Nephron (organoid): ENCODE measurements at regions not wholly inside any gene's neighbourhood (a gene's known extent, or its start where the extent isn't known, plus 50 kb on each side); places are given as distances from the start of the nearest gene placed in this dataset.
A peak's percentile ranks its signal among the peaks of the same experiment; 100 is the strongest.

ENCODE experiments used
- H3K27ac Mint-ChIP-seq, 3 experiments: 2 replicates each; pipeline ENCODE4 v1.8.0; 2020; ENCODE audit warnings: mixed read lengths in 3 of 3, mild to moderate bottlenecking in 2 of 3, moderate library complexity in 1 of 3
- H3K27me3 Mint-ChIP-seq: 2 replicates; pipeline ENCODE4 v1.8.0; 2021; ENCODE audit warnings: low read depth, mild to moderate bottlenecking, moderate library complexity, mixed read lengths
- H3K36me3 Mint-ChIP-seq: 2 replicates; pipeline ENCODE4 v1.8.0; 2020; ENCODE audit warnings: low read depth, mixed read lengths
- H3K4me1 Mint-ChIP-seq: 2 replicates; pipeline ENCODE4 v1.8.0; 2020; ENCODE audit warnings: mixed read lengths
- H3K4me3 Mint-ChIP-seq, 3 experiments: 2 replicates each; pipeline ENCODE4 v1.8.0; 2020; ENCODE audit warnings: mild to moderate bottlenecking in 3 of 3, mixed read lengths in 3 of 3, moderate library complexity in 2 of 3
- H3K9me3 Mint-ChIP-seq: 2 replicates; pipeline ENCODE4 v1.8.0; 2020; ENCODE audit warnings: mixed read lengths
- TF ChIP-seq, protein P1 (sequence below), 3 experiments: fragments of 200-600 bp; sonication (generic); IDR thresholded peaks; one replicate each; pipeline ENCODE4 v1.5.0; 2021; ENCODE audit warnings: antibody characterized with exemption in 3 of 3; ENCODE audit not compliant: unreplicated experiment in 3 of 3

DNA sequence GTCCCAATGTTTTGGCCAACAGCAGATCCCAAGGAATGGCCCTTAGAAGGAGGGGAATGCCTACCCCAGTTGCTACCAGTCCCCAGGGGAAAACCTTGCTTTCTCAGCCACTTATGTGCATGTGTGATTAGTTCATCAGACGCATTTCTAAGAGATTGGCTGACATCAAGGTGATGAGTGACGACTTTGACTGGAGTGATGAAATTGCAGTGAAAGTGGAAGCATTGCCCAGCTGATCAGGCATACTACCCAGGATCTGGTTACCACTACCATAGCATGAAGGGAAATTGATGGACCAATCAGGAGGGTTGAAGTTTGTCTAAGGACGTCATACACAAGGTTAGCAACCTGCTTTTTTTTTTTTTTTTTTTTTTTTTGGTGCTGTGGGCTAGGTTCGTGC, 90.3 kb upstream of the ELMO1 start:
- Mint-ChIP-seq H3K4me3 (no peak overlapping the region), H3K9me3 (no peaks in the 10 kb centered on the region), H3K36me3 (no peaks in the 10 kb centered on the region), H3K27ac (no peak overlapping the region), H3K27me3 (peaks cover 4% of the 10 kb centered on the region), H3K4me1 (no peaks in the 10 kb centered on the region)
- TF ChIP-seq, protein P1, sequence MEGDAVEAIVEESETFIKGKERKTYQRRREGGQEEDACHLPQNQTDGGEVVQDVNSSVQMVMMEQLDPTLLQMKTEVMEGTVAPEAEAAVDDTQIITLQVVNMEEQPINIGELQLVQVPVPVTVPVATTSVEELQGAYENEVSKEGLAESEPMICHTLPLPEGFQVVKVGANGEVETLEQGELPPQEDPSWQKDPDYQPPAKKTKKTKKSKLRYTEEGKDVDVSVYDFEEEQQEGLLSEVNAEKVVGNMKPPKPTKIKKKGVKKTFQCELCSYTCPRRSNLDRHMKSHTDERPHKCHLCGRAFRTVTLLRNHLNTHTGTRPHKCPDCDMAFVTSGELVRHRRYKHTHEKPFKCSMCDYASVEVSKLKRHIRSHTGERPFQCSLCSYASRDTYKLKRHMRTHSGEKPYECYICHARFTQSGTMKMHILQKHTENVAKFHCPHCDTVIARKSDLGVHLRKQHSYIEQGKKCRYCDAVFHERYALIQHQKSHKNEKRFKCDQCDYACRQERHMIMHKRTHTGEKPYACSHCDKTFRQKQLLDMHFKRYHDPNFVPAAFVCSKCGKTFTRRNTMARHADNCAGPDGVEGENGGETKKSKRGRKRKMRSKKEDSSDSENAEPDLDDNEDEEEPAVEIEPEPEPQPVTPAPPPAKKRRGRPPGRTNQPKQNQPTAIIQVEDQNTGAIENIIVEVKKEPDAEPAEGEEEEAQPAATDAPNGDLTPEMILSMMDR (IDR thresholded peaks at IDR 0.05; ENCODE audit: unreplicated experiment in 3 of 3) = no peak

DNA sequence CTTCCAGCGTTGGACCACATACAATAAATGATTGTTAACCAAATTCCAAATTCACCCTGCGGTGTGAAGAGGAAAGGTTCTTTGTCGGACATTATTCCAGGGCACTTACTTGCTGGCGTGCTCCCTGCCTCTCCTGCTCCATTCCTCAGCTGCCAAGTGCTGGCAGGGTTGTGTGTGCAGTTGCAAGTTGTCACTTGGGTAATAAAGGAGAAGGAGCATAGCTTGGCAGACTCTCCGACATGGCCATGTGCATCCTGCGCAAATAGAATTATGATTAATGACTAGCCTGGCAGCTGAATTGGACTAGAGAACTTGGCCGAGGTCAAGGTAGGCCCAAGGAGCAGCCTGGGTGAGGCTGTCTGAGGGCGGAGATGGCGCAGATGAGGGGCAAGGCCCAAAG, 92.3 kb upstream of the ELMO1 start:
- TF ChIP-seq, protein P1 (IDR thresholded peaks at IDR 0.05; ENCODE audit: unreplicated experiment in 3 of 3) = no peak
- Mint-ChIP-seq H3K36me3 (no peaks in the 10 kb centered on the region), H3K9me3 (no peaks in the 10 kb centered on the region), H3K27me3 (peaks cover 4% of the 10 kb centered on the region), H3K27ac (no peak overlapping the region), H3K4me3 (no peak overlapping the region), H3K4me1 (peaks cover 8% of the 10 kb centered on the region)

DNA sequence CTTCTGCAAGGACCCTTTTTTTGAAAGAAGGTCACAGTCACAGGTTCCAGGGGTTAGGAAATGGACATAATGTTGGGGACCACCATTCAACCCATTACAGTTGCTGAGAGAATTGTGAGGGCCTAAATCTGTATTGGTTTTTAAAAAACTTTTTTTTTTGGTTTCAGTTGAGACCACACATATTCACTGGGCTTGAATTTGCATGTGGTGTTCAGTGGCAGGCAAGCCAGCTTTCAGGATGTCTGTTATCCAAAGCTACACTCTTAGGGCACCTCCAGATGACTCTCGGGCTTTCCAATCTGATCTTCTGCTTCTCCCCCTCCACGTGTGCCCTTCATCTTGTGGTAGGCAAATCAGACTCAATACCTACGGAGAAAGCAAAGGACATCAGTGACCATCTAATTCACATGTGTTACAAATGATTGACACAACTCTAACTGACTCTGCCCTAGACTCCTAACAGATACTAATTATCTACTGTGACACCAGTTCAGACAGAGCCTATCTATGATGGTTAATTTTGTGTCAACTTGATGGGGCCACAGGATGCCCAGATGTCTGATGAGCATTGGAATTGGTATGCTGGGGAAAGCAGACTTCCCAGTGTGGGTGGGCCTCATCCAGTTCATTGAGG, 93.3 kb upstream of the ELMO1 start:
- H3K9me3 Mint-ChIP-seq = no peaks in the 10 kb centered on the region
- peaks cover 5% of the 10 kb centered on the region for H3K27me3 Mint-ChIP-seq
- no peaks in the 10 kb centered on the region for H3K36me3 Mint-ChIP-seq
- TF ChIP-seq, protein P1 (IDR thresholded peaks at IDR 0.05; ENCODE audit: unreplicated experiment in 3 of 3) = no peak
- H3K4me1 Mint-ChIP-seq = peaks cover 17% of the 10 kb centered on the region
- H3K27ac Mint-ChIP-seq = no peak overlapping the region
- no peak overlapping the region for H3K4me3 Mint-ChIP-seq

DNA sequence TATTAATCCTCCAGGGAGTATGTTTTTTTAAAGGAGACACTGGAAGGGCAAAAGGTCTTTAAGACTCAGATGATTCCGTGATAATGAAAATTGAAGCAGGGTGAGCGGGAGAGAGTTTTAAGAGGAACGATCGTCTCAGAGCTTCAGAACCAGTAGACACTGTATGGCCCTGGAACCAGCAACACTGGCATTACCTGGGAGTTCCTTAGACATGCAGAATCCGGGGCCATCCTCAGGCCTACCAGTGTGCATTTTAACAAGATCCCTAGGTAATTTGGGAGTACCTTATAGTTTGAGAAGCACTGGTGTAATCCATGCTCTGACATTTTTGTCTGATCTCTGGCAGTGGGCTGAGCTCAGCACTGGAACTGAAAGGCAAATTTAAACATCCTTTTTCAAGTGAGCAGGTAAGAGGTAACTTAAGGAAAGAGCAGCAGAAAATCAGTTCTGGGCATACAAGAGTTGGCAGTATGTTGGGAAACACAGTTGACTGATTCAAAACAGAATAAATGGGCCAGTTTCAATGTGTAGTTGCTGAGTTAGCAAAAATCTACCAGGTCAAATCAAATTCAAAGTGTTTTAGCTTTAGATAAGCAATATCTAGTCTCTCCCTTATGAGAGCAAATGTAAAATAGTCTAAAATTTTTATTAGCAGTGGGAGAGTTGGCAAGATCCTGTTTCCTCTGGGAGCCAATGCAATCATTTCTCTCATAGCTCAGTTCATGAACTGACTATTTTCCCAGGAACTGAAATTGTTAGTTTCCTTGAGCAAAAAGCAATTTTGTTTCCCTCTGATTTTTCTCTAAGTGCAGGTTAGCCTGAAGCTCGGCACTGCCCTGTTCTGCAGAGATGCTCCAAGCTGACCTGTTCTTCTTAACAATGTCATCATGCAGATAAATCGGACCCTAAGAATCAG, 97.2 kb upstream of the ELMO1 start:
- TF ChIP-seq, protein P1 (IDR thresholded peaks at IDR 0.05; ENCODE audit: unreplicated experiment in 3 of 3) = no peak
- Mint-ChIP-seq H3K4me1 (peaks cover 35% of the 10 kb centered on the region), H3K27ac (peak overlapping the region; percentile 15 to 83 (median 34)), H3K27me3 (peaks cover 7% of the 10 kb centered on the region), H3K9me3 (no peaks in the 10 kb centered on the region), H3K4me3 (no peak overlapping the region), H3K36me3 (no peaks in the 10 kb centered on the region)

DNA sequence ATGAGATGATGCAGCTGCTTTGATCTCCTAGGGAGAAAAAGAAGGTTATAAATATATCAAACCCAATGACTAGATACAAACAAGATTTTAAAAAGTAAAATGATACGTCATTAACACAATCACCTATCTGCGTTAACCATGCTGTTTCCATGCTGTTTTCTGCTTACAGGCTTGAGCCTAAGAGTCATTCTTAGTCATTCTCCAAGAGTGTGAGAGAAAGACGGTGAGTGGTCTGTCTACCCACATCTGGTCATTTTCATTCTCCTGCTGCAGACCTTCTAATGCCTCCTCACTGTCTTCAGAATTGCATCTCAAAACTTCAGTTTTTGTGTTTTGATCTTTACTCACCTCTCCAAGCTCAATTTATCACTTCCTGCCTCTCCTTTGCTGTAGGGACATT, 98.0 kb upstream of the ELMO1 start:
- no peaks in the 10 kb centered on the region for H3K36me3 Mint-ChIP-seq
- H3K27me3 Mint-ChIP-seq = peaks cover 7% of the 10 kb centered on the region
- H3K9me3 Mint-ChIP-seq = no peaks in the 10 kb centered on the region
- H3K4me1 Mint-ChIP-seq = peaks cover 35% of the 10 kb centered on the region
- TF ChIP-seq, protein P1 (IDR thresholded peaks at IDR 0.05; ENCODE audit: unreplicated experiment in 3 of 3) = no peak
- peak overlapping the region in 2 of 3 experiments; percentile 8 to 83 for H3K27ac Mint-ChIP-seq
- no peak overlapping the region for H3K4me3 Mint-ChIP-seq
